ENCODE measurements at regions not wholly inside any gene's neighbourhood (a gene's known extent, or its start where the extent isn't known, plus 50 kb on each side); places are given as distances from the start of the nearest gene placed in this dataset.

DNA sequence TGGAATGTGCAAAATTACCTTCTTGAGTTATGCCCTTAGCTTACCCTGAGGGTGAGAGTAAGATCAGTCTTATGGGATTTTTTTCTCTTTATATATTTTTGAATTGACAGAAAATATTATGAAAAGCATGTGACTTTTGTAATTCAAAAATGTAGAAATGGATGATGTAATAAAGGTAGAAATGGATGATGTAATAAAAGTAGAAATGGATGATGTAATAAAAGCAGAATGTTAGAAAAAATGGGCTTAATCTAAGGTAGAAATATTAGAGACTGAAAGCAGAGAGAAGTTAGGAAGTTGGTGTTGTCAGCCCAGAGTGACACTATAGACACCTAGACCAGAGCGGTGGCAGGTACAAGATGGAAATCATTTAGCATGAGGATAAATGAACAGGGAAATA, 107.1 kb upstream of the THSD7B start:
- in situ Hi-C loops (cut with MboI; ENCODE audit: low sequenced_read_pairs in 4 of 4) (no loop called here), intact Hi-C loops (cut with DNase I; ENCODE audit: low total_unique reads) (no loop called here)
- Histone ChIP-seq H3K27ac (no peak overlapping the region), H3K27me3 (no peaks in the 10 kb centered on the region), H3K4me1 (no peaks in the 10 kb centered on the region), H3K4me3 (no peak overlapping the region), H3K36me3 (no peaks in the 10 kb centered on the region), H3K9me3 (no peaks in the 10 kb centered on the region)
- DNase-seq (no peak), ATAC-seq (no peak)
- no peak for TF ChIP-seq POLR2A (IDR thresholded peaks at IDR 0.05)
- TF ChIP-seq, protein P1, sequence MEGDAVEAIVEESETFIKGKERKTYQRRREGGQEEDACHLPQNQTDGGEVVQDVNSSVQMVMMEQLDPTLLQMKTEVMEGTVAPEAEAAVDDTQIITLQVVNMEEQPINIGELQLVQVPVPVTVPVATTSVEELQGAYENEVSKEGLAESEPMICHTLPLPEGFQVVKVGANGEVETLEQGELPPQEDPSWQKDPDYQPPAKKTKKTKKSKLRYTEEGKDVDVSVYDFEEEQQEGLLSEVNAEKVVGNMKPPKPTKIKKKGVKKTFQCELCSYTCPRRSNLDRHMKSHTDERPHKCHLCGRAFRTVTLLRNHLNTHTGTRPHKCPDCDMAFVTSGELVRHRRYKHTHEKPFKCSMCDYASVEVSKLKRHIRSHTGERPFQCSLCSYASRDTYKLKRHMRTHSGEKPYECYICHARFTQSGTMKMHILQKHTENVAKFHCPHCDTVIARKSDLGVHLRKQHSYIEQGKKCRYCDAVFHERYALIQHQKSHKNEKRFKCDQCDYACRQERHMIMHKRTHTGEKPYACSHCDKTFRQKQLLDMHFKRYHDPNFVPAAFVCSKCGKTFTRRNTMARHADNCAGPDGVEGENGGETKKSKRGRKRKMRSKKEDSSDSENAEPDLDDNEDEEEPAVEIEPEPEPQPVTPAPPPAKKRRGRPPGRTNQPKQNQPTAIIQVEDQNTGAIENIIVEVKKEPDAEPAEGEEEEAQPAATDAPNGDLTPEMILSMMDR (IDR thresholded peaks at IDR 0.05 in 4 of 5, conservative IDR thresholded peaks at IDR 0.05 in 1 of 5): no peak

DNA sequence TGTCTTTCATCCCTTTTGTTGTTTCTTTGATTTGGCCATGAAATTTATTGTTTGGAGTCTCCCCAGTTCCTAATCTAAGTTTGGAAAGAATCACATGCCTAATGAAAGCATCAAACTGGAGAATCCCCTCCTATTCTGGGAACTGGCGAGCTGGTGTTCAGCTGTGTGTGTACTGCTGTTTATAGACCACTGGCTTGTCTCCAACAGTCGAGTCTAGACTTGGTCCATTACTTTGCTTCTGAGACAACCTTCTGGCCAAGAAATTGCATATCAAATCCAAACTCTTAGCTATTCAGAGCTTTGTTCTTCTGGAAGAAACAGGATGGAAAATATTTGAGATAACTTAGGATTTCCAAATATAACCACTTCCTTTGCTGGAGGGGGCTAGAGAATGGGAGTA, 111.5 kb upstream of the THSD7B start:
- intact Hi-C loops (cut with DNase I; ENCODE audit: low total_unique reads): no loop called here
- H3K27ac ChIP-seq: no peak overlapping the region
- no peaks in the 10 kb centered on the region for H3K9me3 ChIP-seq
- DNase-seq (no peak), ATAC-seq (no peak)
- no peaks in the 10 kb centered on the region for H3K36me3 ChIP-seq
- TF ChIP-seq, protein P1 (IDR thresholded peaks at IDR 0.05 in 4 of 5, conservative IDR thresholded peaks at IDR 0.05 in 1 of 5): no peak
- TF ChIP-seq POLR2A (IDR thresholded peaks at IDR 0.05): no peak
- no peaks in the 10 kb centered on the region for H3K4me1 ChIP-seq
- H3K27me3 ChIP-seq: no peaks in the 10 kb centered on the region
- H3K4me3 ChIP-seq: no peak overlapping the region
- in situ Hi-C loops (cut with MboI; ENCODE audit: low sequenced_read_pairs in 4 of 4): no loop called here

DNA sequence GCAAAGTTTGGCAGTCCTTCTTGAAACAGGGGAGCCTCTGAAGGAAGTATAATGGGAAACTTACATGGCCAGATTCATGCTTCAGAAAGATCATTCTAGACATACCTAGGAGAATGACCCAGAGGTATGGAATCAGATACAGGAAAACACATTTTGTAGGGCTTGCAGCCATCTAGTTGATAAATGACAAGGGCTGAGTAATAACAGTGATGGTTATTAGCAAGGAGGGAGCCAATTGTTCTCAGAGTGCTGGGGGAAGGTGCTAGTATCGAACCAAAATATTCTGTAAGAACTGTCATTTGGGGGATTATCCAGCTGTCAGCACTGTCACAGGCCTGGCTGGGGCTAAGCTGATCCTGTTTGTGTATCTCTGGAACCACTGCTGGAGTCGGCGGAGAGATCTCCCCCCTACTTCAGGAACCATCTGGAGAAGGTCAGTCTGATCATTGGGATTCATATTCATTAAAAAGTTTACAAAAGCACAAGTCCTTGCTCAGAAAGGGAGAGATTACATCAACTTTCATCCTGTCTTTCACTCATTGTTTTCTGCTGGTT, 113.8 kb upstream of the THSD7B start:
- H3K27ac ChIP-seq: no peak overlapping the region
- in situ Hi-C loops (cut with MboI; ENCODE audit: low sequenced_read_pairs in 4 of 4) (no loop called here), intact Hi-C loops (cut with DNase I; ENCODE audit: low total_unique reads) (no loop called here)
- H3K4me1 ChIP-seq: no peaks in the 10 kb centered on the region
- TF ChIP-seq, protein P1 (IDR thresholded peaks at IDR 0.05 in 4 of 5, conservative IDR thresholded peaks at IDR 0.05 in 1 of 5): no peak
- TF ChIP-seq POLR2A (IDR thresholded peaks at IDR 0.05): no peak
- no peaks in the 10 kb centered on the region for H3K9me3 ChIP-seq
- no peak overlapping the region for H3K4me3 ChIP-seq
- DNase-seq (no peak), ATAC-seq (no peak)
- no peaks in the 10 kb centered on the region for H3K36me3 ChIP-seq
- H3K27me3 ChIP-seq: no peaks in the 10 kb centered on the region

DNA sequence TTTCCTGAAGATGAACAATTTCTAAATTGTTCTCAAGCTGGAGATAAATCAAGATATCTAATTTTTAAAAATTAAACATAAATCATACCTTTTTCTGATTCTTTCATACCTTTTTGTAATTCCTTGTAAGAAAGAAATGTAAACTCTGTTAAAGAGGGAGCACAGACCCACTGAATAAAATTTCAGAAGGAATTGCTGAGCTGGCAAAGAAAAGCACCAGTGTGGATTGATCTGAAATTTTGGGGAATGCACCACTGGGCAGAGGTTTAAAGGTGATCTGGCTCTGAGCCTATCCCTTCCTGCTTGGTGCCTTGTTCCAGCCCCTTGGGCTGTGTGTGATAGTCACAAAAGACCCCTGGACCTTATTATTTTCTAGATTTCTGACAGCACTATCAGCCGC, 118.3 kb upstream of the THSD7B start:
- Histone ChIP-seq H3K4me1 (no peaks in the 10 kb centered on the region), H3K27me3 (no peaks in the 10 kb centered on the region), H3K4me3 (no peak overlapping the region), H3K36me3 (no peaks in the 10 kb centered on the region), H3K9me3 (no peaks in the 10 kb centered on the region), H3K27ac (no peak overlapping the region)
- in situ Hi-C loops (cut with MboI; ENCODE audit: low sequenced_read_pairs in 4 of 4): no loop called here
- TF ChIP-seq, protein P1 (IDR thresholded peaks at IDR 0.05 in 4 of 5, conservative IDR thresholded peaks at IDR 0.05 in 1 of 5): no peak
- TF ChIP-seq POLR2A (IDR thresholded peaks at IDR 0.05): no peak
- ATAC-seq (no peak), DNase-seq (no peak)
- intact Hi-C loops (cut with DNase I; ENCODE audit: low total_unique reads): no loop called here

DNA sequence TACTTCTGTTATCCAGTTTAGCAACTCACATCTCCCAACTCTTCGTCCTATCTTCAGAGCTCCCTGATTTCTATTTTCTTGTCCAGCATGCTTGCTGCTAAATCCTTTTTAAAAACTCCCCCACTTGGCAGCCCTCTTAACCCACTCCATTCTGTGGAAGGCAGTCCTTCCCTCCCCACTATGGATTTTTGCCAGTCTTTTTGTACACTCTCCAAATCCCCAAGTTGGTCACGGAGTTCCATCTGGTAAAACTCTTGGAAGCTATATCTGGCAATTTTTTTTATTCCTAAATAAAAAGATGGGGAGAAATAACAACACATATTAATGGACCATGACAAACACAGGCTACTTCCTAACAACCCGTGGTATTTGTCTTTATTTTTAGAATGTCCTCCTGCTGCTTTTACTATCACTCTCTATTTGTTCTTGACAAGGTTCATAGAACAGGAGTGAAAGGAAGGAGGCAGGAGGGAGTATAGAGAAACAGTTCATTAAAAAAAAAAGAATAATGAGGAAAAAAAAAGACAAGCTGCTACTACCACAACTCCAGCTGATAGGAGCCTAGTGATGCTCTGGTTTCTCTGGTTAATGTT, 120.0 kb upstream of the THSD7B start:
- no peak for ATAC-seq
- TF ChIP-seq POLR2A (IDR thresholded peaks at IDR 0.05): no peak
- TF ChIP-seq, protein P1 (IDR thresholded peaks at IDR 0.05 in 4 of 5, conservative IDR thresholded peaks at IDR 0.05 in 1 of 5): no peak
- DNase-seq: no peak
- H3K4me1 ChIP-seq: no peaks in the 10 kb centered on the region
- no peaks in the 10 kb centered on the region for H3K27me3 ChIP-seq
- no peaks in the 10 kb centered on the region for H3K9me3 ChIP-seq
- no peak overlapping the region for H3K4me3 ChIP-seq
- no peak overlapping the region for H3K27ac ChIP-seq
- no peaks in the 10 kb centered on the region for H3K36me3 ChIP-seq
- intact Hi-C loops (cut with DNase I; ENCODE audit: low total_unique reads): no loop called here
- in situ Hi-C loops (cut with MboI; ENCODE audit: low sequenced_read_pairs in 4 of 4): no loop called here
